ENCODE measurements at regions not wholly inside any gene's neighbourhood (a gene's known extent, or its start where the extent isn't known, plus 50 kb on each side); places are given as distances from the start of the nearest gene placed in this dataset.

GRCh38 chr2:128776461-128777195 is 458.0 kb upstream of the HS6ST1 start:
- CTCF ChIA-PET: no interaction called here

GRCh38 chr2:128777196-128778035 is 458.7 kb upstream of the HS6ST1 start:
- ATAC-seq (no peak), DNase-seq (no peak)
- Mint-ChIP-seq H3K9me3 (ENCODE audit: low read depth) (no peaks in the 10 kb centered on the region), H3K4me3 (no peak overlapping the region), H3K27me3 (no peaks in the 10 kb centered on the region), H3K4me1 (no peaks in the 10 kb centered on the region), H3K36me3 (no peaks in the 10 kb centered on the region), H3K27ac (no peak overlapping the region)
- CTCF ChIA-PET: no interaction called here

More at GRCh38 chr2:128776461-128777195, 458.0 kb upstream of the HS6ST1 start:
- Mint-ChIP-seq H3K27ac (no peak overlapping the region), H3K27me3 (no peaks in the 10 kb centered on the region), H3K4me1 (no peaks in the 10 kb centered on the region), H3K4me3 (no peak overlapping the region), H3K36me3 (no peaks in the 10 kb centered on the region), H3K9me3 (ENCODE audit: low read depth) (no peaks in the 10 kb centered on the region)
- no peak for DNase-seq
- ATAC-seq: no peak

GRCh38 chr2:128778843-128779242 is 460.2 kb upstream of the HS6ST1 start:
- DNase-seq (no peak), ATAC-seq (no peak)
- no peak overlapping the region for H3K4me3 Mint-ChIP-seq
- no peaks in the 10 kb centered on the region for H3K27me3 Mint-ChIP-seq
- no peaks in the 10 kb centered on the region for H3K4me1 Mint-ChIP-seq
- CTCF ChIA-PET: no interaction called here
- no peak overlapping the region for H3K27ac Mint-ChIP-seq
- H3K9me3 Mint-ChIP-seq (ENCODE audit: low read depth): no peaks in the 10 kb centered on the region
- H3K36me3 Mint-ChIP-seq: no peaks in the 10 kb centered on the region

GRCh38 chr2:128779301-128780095 is 460.8 kb upstream of the HS6ST1 start:
- no peaks in the 10 kb centered on the region for H3K9me3 Mint-ChIP-seq (ENCODE audit: low read depth)
- no peaks in the 10 kb centered on the region for H3K27me3 Mint-ChIP-seq
- H3K27ac Mint-ChIP-seq: no peak overlapping the region
- H3K4me1 Mint-ChIP-seq: no peaks in the 10 kb centered on the region
- no peak for DNase-seq
- no peaks in the 10 kb centered on the region for H3K36me3 Mint-ChIP-seq
- CTCF ChIA-PET: no interaction called here
- H3K4me3 Mint-ChIP-seq: no peak overlapping the region
- no peak for ATAC-seq

- ATAC-seq (no peak), DNase-seq (no peak)
- no peaks in the 10 kb centered on the region for H3K36me3 Mint-ChIP-seq
- no peaks in the 10 kb centered on the region for H3K4me1 Mint-ChIP-seq
- H3K4me3 Mint-ChIP-seq: no peak overlapping the region
- H3K9me3 Mint-ChIP-seq (ENCODE audit: low read depth): no peaks in the 10 kb centered on the region
- no peak overlapping the region for H3K27ac Mint-ChIP-seq
- CTCF ChIA-PET: no interaction called here
- no peaks in the 10 kb centered on the region for H3K27me3 Mint-ChIP-seq
These were observed 461.9 kb upstream of the HS6ST1 start for GRCh38 chr2:128780434-128781080.

GRCh38 chr2:128781166-128781565 is 462.5 kb upstream of the HS6ST1 start:
- no peak for DNase-seq
- CTCF ChIA-PET: no interaction called here
- no peaks in the 10 kb centered on the region for H3K9me3 Mint-ChIP-seq (ENCODE audit: low read depth)
- H3K27ac Mint-ChIP-seq: no peak overlapping the region
- no peaks in the 10 kb centered on the region for H3K36me3 Mint-ChIP-seq
- no peaks in the 10 kb centered on the region for H3K27me3 Mint-ChIP-seq
- no peak overlapping the region for H3K4me3 Mint-ChIP-seq
- no peaks in the 10 kb centered on the region for H3K4me1 Mint-ChIP-seq
- ATAC-seq: no peak

GRCh38 chr2:128781585-128782385 is 463.1 kb upstream of the HS6ST1 start:
- CTCF ChIA-PET: no interaction called here
- Mint-ChIP-seq H3K9me3 (ENCODE audit: low read depth) (no peaks in the 10 kb centered on the region), H3K4me3 (no peak overlapping the region), H3K36me3 (no peaks in the 10 kb centered on the region), H3K27ac (no peak overlapping the region), H3K4me1 (no peaks in the 10 kb centered on the region), H3K27me3 (no peaks in the 10 kb centered on the region)
- ATAC-seq (no peak), DNase-seq (no peak)

GRCh38 chr2:128782411-128783192 is 463.9 kb upstream of the HS6ST1 start:
- no peak for ATAC-seq
- Mint-ChIP-seq H3K4me3 (no peak overlapping the region), H3K27me3 (no peaks in the 10 kb centered on the region), H3K36me3 (no peaks in the 10 kb centered on the region), H3K4me1 (no peaks in the 10 kb centered on the region), H3K27ac (no peak overlapping the region), H3K9me3 (ENCODE audit: low read depth) (no peaks in the 10 kb centered on the region)
- CTCF ChIA-PET: no interaction called here
- DNase-seq: no peak

GRCh38 chr2:128783193-128783671 is 464.6 kb upstream of the HS6ST1 start:
- Mint-ChIP-seq H3K36me3 (no peaks in the 10 kb centered on the region), H3K9me3 (ENCODE audit: low read depth) (peaks cover under 1% of the 10 kb centered on the region), H3K27ac (no peak overlapping the region), H3K4me3 (no peak overlapping the region), H3K4me1 (no peaks in the 10 kb centered on the region), H3K27me3 (no peaks in the 10 kb centered on the region)
- no peak for ATAC-seq
- DNase-seq: no peak
- CTCF ChIA-PET: no interaction called here

GRCh38 chr2:128783896-128784295 is 465.2 kb upstream of the HS6ST1 start:
- Mint-ChIP-seq H3K27me3 (no peaks in the 10 kb centered on the region), H3K9me3 (ENCODE audit: low read depth) (peaks cover 7% of the 10 kb centered on the region), H3K4me1 (no peaks in the 10 kb centered on the region), H3K27ac (no peak overlapping the region), H3K4me3 (no peak overlapping the region), H3K36me3 (no peaks in the 10 kb centered on the region)
- CTCF ChIA-PET: no interaction called here
- DNase-seq: no peak
- ATAC-seq: no peak

- no peaks in the 10 kb centered on the region for H3K4me1 Mint-ChIP-seq
These were observed 466.1 kb upstream of the HS6ST1 start for GRCh38 chr2:128784626-128785306.

GRCh38 chr2:128786316-128786715 is 467.6 kb upstream of the HS6ST1 start:
- H3K36me3 Mint-ChIP-seq: no peaks in the 10 kb centered on the region
- no peaks in the 10 kb centered on the region for H3K4me1 Mint-ChIP-seq
- DNase-seq (no peak), ATAC-seq (no peak)
- no peak overlapping the region for H3K4me3 Mint-ChIP-seq
- CTCF ChIA-PET: no interaction called here
- H3K27ac Mint-ChIP-seq: no peak overlapping the region
- H3K9me3 Mint-ChIP-seq (ENCODE audit: low read depth): peaks cover 10% of the 10 kb centered on the region
- no peaks in the 10 kb centered on the region for H3K27me3 Mint-ChIP-seq

More at GRCh38 chr2:128784626-128785306, 466.1 kb upstream of the HS6ST1 start:
- Mint-ChIP-seq H3K4me3 (no peak overlapping the region), H3K36me3 (no peaks in the 10 kb centered on the region), H3K27ac (no peak overlapping the region), H3K9me3 (ENCODE audit: low read depth) (peaks cover 10% of the 10 kb centered on the region), H3K27me3 (no peaks in the 10 kb centered on the region)
- ATAC-seq: no peak
- DNase-seq: no peak
- CTCF ChIA-PET: no interaction called here

All from activated CD8-positive, alpha-beta memory T cell treated with anti-CD3 and anti-CD28 coated beads, Interleukin-2, amount 10 ng/mL, durations not matched to agents 7 days and 5 days (primary cell).